Stimulated activated memory B cell treated with anti-CD40 and anti-IgM and Interleukin-4, amounts not matched to agents 10 μg/mL and 1 μg/mL and 100 μg/mL, for 72 hours (primary cell): ENCODE measurements at regions not wholly inside any gene's neighbourhood (a gene's known extent, or its start where the extent isn't known, plus 50 kb on each side); places are given as distances from the start of the nearest gene placed in this dataset.
"Not testable (repeated sequence)": the region's sequence is repeated elsewhere in the genome, so short reads cannot be mapped to it uniquely, and the experiment has no call there.

ENCODE experiments used
- ATAC-seq: fragments of 150-1000 bp; cut with Tn5 transposase; 2 replicates; pipeline ENCODE4 v1.10.0; 2021
- H3K27ac Mint-ChIP-seq: one replicate; pipeline ENCODE4 v1.8.0; 2022; ENCODE audit warnings: mild to moderate bottlenecking, mixed read lengths
- H3K27me3 Mint-ChIP-seq: one replicate; pipeline ENCODE4 v1.8.0; 2022; ENCODE audit warnings: mixed read lengths
- H3K36me3 Mint-ChIP-seq: one replicate; pipeline ENCODE4 v1.8.0; 2022; ENCODE audit warnings: mixed read lengths
- H3K4me1 Mint-ChIP-seq: one replicate; pipeline ENCODE4 v1.8.0; 2022; ENCODE audit warnings: mixed read lengths
- H3K4me3 Mint-ChIP-seq: one replicate; pipeline ENCODE4 v1.8.0; 2022; ENCODE audit warnings: mild to moderate bottlenecking, moderate library complexity, mixed read lengths
- H3K9me3 Mint-ChIP-seq: one replicate; pipeline ENCODE4 v1.8.0; 2022; ENCODE audit warnings: mixed read lengths

- Mint-ChIP-seq H3K9me3 (peaks cover 6% of the 10 kb centered on the region), H3K4me1 (no peaks in the 10 kb centered on the region), H3K36me3 (no peaks in the 10 kb centered on the region), H3K4me3 (no peak overlapping the region), H3K27ac (no peak overlapping the region), H3K27me3 (no peaks in the 10 kb centered on the region)
- no peak for ATAC-seq
These were observed 152.2 kb downstream of the CCER1 start for GRCh38 chr12:90802727-90803126.

GRCh38 chr12:90801776-90802175, 153.2 kb downstream of the CCER1 start:
- Mint-ChIP-seq H3K27ac (no peak overlapping the region), H3K27me3 (no peaks in the 10 kb centered on the region), H3K4me3 (no peak overlapping the region), H3K4me1 (no peaks in the 10 kb centered on the region), H3K36me3 (no peaks in the 10 kb centered on the region), H3K9me3 (peaks cover 6% of the 10 kb centered on the region)
- no peak for ATAC-seq

GRCh38 chr12:90794212-90794611, 160.8 kb downstream of the CCER1 start:
- ATAC-seq: no peak
- H3K27me3 Mint-ChIP-seq: no peaks in the 10 kb centered on the region
- no peaks in the 10 kb centered on the region for H3K36me3 Mint-ChIP-seq
- H3K9me3 Mint-ChIP-seq: no peaks in the 10 kb centered on the region
- H3K27ac Mint-ChIP-seq: no peak overlapping the region
- H3K4me1 Mint-ChIP-seq: no peaks in the 10 kb centered on the region
- H3K4me3 Mint-ChIP-seq: no peak overlapping the region

GRCh38 chr12:90792718-90793117, 162.3 kb downstream of the CCER1 start:
- not testable (repeated sequence) for H3K9me3 Mint-ChIP-seq, H3K27me3 Mint-ChIP-seq, ATAC-seq, H3K27ac Mint-ChIP-seq, H3K4me1 Mint-ChIP-seq, H3K4me3 Mint-ChIP-seq, H3K36me3 Mint-ChIP-seq

GRCh38 chr12:90791445-90791844, 163.5 kb downstream of the CCER1 start:
- H3K4me3 Mint-ChIP-seq: no peak overlapping the region
- H3K4me1 Mint-ChIP-seq: no peaks in the 10 kb centered on the region
- no peaks in the 10 kb centered on the region for H3K36me3 Mint-ChIP-seq
- no peak for ATAC-seq
- H3K9me3 Mint-ChIP-seq: peaks cover 3% of the 10 kb centered on the region
- no peak overlapping the region for H3K27ac Mint-ChIP-seq
- no peaks in the 10 kb centered on the region for H3K27me3 Mint-ChIP-seq

- Mint-ChIP-seq H3K9me3 (peaks cover 3% of the 10 kb centered on the region), H3K36me3 (no peaks in the 10 kb centered on the region), H3K27ac (no peak overlapping the region), H3K4me3 (no peak overlapping the region), H3K27me3 (no peaks in the 10 kb centered on the region), H3K4me1 (no peaks in the 10 kb centered on the region)
- ATAC-seq: no peak
These were observed 164.2 kb downstream of the CCER1 start for GRCh38 chr12:90790747-90791146.

- no peaks in the 10 kb centered on the region for H3K27me3 Mint-ChIP-seq
- no peaks in the 10 kb centered on the region for H3K9me3 Mint-ChIP-seq
- no peaks in the 10 kb centered on the region for H3K36me3 Mint-ChIP-seq
These were observed 181.5 kb downstream of the CCER1 start for GRCh38 chr12:90773491-90773890.

GRCh38 chr12:90770861-90771260, 184.1 kb downstream of the CCER1 start:
- Mint-ChIP-seq H3K27ac (no peak overlapping the region), H3K27me3 (peaks cover 10% of the 10 kb centered on the region), H3K36me3 (no peaks in the 10 kb centered on the region), H3K9me3 (no peaks in the 10 kb centered on the region), H3K4me3 (no peak overlapping the region), H3K4me1 (no peaks in the 10 kb centered on the region)
- ATAC-seq: no peak

More at GRCh38 chr12:90773491-90773890, 181.5 kb downstream of the CCER1 start:
- no peak overlapping the region for H3K4me3 Mint-ChIP-seq
- ATAC-seq: no peak
- no peaks in the 10 kb centered on the region for H3K4me1 Mint-ChIP-seq
- no peak overlapping the region for H3K27ac Mint-ChIP-seq

- Mint-ChIP-seq H3K27ac (no peak overlapping the region), H3K4me3 (no peak overlapping the region), H3K4me1 (no peaks in the 10 kb centered on the region), H3K27me3 (peaks cover 6% of the 10 kb centered on the region), H3K9me3 (no peaks in the 10 kb centered on the region), H3K36me3 (no peaks in the 10 kb centered on the region)
- ATAC-seq: no peak
These were observed 197.0 kb downstream of the CCER1 start for GRCh38 chr12:90757957-90758356.

- Mint-ChIP-seq H3K27ac (no peak overlapping the region), H3K36me3 (no peaks in the 10 kb centered on the region), H3K9me3 (peaks cover 6% of the 10 kb centered on the region), H3K4me3 (no peak overlapping the region), H3K4me1 (no peaks in the 10 kb centered on the region), H3K27me3 (no peaks in the 10 kb centered on the region)
- no peak for ATAC-seq
These were observed 209.8 kb downstream of the CCER1 start for GRCh38 chr12:90745211-90745610.

- Mint-ChIP-seq H3K9me3 (peaks cover 6% of the 10 kb centered on the region), H3K4me1 (no peaks in the 10 kb centered on the region), H3K4me3 (no peak overlapping the region), H3K36me3 (no peaks in the 10 kb centered on the region), H3K27me3 (no peaks in the 10 kb centered on the region), H3K27ac (no peak overlapping the region)
- no peak for ATAC-seq
These were observed 213.4 kb downstream of the CCER1 start for GRCh38 chr12:90741611-90742010.

- Mint-ChIP-seq H3K9me3 (peaks cover 7% of the 10 kb centered on the region), H3K4me1 (no peaks in the 10 kb centered on the region), H3K27ac (no peak overlapping the region), H3K27me3 (peaks cover 11% of the 10 kb centered on the region), H3K4me3 (no peak overlapping the region), H3K36me3 (no peaks in the 10 kb centered on the region)
- ATAC-seq: no peak
These were observed 225.2 kb downstream of the CCER1 start for GRCh38 chr12:90729736-90730135.

GRCh38 chr12:90712671-90713070, 242.3 kb downstream of the CCER1 start:
- no peak for ATAC-seq
- Mint-ChIP-seq H3K27ac (no peak overlapping the region), H3K4me1 (no peaks in the 10 kb centered on the region), H3K4me3 (no peak overlapping the region), H3K9me3 (no peaks in the 10 kb centered on the region), H3K36me3 (no peaks in the 10 kb centered on the region), H3K27me3 (no peaks in the 10 kb centered on the region)

GRCh38 chr12:90710711-90711110, 244.3 kb downstream of the CCER1 start:
- H3K36me3 Mint-ChIP-seq: no peaks in the 10 kb centered on the region
- H3K27me3 Mint-ChIP-seq: no peaks in the 10 kb centered on the region
- no peaks in the 10 kb centered on the region for H3K9me3 Mint-ChIP-seq
- H3K27ac Mint-ChIP-seq: no peak overlapping the region
- H3K4me3 Mint-ChIP-seq: no peak overlapping the region
- no peak for ATAC-seq
- no peaks in the 10 kb centered on the region for H3K4me1 Mint-ChIP-seq

GRCh38 chr12:90706036-90706435, 248.9 kb downstream of the CCER1 start:
- no peak overlapping the region for H3K4me3 Mint-ChIP-seq
- H3K27ac Mint-ChIP-seq: no peak overlapping the region
- no peaks in the 10 kb centered on the region for H3K4me1 Mint-ChIP-seq
- H3K9me3 Mint-ChIP-seq: no peaks in the 10 kb centered on the region
- no peaks in the 10 kb centered on the region for H3K27me3 Mint-ChIP-seq
- ATAC-seq: no peak
- no peaks in the 10 kb centered on the region for H3K36me3 Mint-ChIP-seq

GRCh38 chr12:90695415-90695814, 259.6 kb downstream of the CCER1 start:
- Mint-ChIP-seq H3K4me1 (no peaks in the 10 kb centered on the region), H3K27ac (no peak overlapping the region), H3K9me3 (no peaks in the 10 kb centered on the region), H3K4me3 (no peak overlapping the region), H3K36me3 (no peaks in the 10 kb centered on the region), H3K27me3 (no peaks in the 10 kb centered on the region)
- ATAC-seq: no peak

- H3K9me3 Mint-ChIP-seq: peaks cover 4% of the 10 kb centered on the region
- no peaks in the 10 kb centered on the region for H3K4me1 Mint-ChIP-seq
- H3K27ac Mint-ChIP-seq: no peak overlapping the region
- no peak for ATAC-seq
- H3K36me3 Mint-ChIP-seq: no peaks in the 10 kb centered on the region
- no peaks in the 10 kb centered on the region for H3K27me3 Mint-ChIP-seq
- no peak overlapping the region for H3K4me3 Mint-ChIP-seq
These were observed 264.9 kb downstream of the CCER1 start for GRCh38 chr12:90690120-90690519.
